HepG2 (cell line): ENCODE measurements at regions not wholly inside any gene's neighbourhood (a gene's known extent, or its start where the extent isn't known, plus 50 kb on each side); places are given as distances from the start of the nearest gene placed in this dataset.

Experiments used
- ATAC-seq: fragments of 200-7000 bp; cut with Tn5 transposase; 3 replicates; pipeline ENCODE4 v1.9.1; 2020; ENCODE audit warnings: mild to moderate bottlenecking, moderate library complexity
- BruUV-seq: library from RNA; stranded (reverse); fragments of 400-500 nt; replicated peaks from 2 replicates; lab custom pipeline; 2021; lab: Mats Ljungman, UMichigan
- CTCF ChIA-PET: fragments of 300-600 bp; formaldehyde crosslinking; extraction: SDS; loops from one replicate; lab custom pipeline; 2021; ENCODE audit warnings: low total read pairs, inconsistent platforms, low intra/inter-chr PET ratio; lab: Yijun Ruan, JAX
- POLR2A ChIA-PET: fragments of 350-600 bp; sonication (Branson Sonifier 250); formaldehyde crosslinking; loops from one replicate; lab custom pipeline; 2020; ENCODE audit warnings: antibody characterized with exemption, inconsistent platforms; lab: Yijun Ruan, JAX
- DNase-seq: peaks from one replicate; pipeline ENCODE4 v3.0.0-alpha.2; 2015; ENCODE audit warnings: low spot score
- FAIRE-seq: peaks from 3 replicates; lab custom pipeline; 2011; peaks lifted over from hg19 to GRCh38; lab: Jason Lieb, UNC
- H2AFZ ChIP-seq: one replicate; pipeline ENCODE4 v1.6.1; 2011; ENCODE audit warnings: low read length, inconsistent platforms
- H3K27ac ChIP-seq: fragments of 300-600 bp; 3 replicates; pipeline ENCODE4 v1.8.0; 2011; ENCODE audit warnings: mixed run types, mild to moderate bottlenecking, mixed read lengths, low read length, inconsistent platforms; ENCODE audit not compliant: insufficient read depth; ENCODE audit errors: extremely low read length
- H3K27me3 ChIP-seq, 2 experiments: fragments of 200-600 bp in 1 of 2; 2 replicates in 1 of 2; 3 replicates in 1 of 2; pipeline versions ENCODE4 v1.6.0 to v1.8.0; 2011; ENCODE audit warnings: low read length in 2 of 2, mild to moderate bottlenecking in 2 of 2, moderate library complexity in 2 of 2, inconsistent platforms in 1 of 2; ENCODE audit not compliant: insufficient read depth in 2 of 2, control insufficient read depth in 1 of 2
- H3K36me3 ChIP-seq, 2 experiments: fragments of 200-600 bp in 1 of 2; replicated peaks in 1 of 2; 2 replicates in 1 of 2; 3 replicates in 1 of 2; pipeline versions ENCODE4 v1.5.1 to v1.8.0; 2011; ENCODE audit warnings: low read length in 2 of 2, inconsistent platforms in 1 of 2; ENCODE audit not compliant: insufficient read depth in 2 of 2, control insufficient read depth in 1 of 2
- H3K4me1 ChIP-seq: 2 replicates; pipeline ENCODE4 v1.5.1; 2012; ENCODE audit warnings: low read length, inconsistent platforms; ENCODE audit not compliant: insufficient read depth
- H3K4me2 ChIP-seq: 2 replicates; pipeline ENCODE4 v1.6.0; 2011; ENCODE audit warnings: low read depth, low read length, inconsistent platforms
- H3K4me3 ChIP-seq, 3 experiments: fragments of 200-600 bp in 1 of 3; sonication (generic), shearing (Covaris generic) in 1 of 3; replicated peaks in 1 of 3; 2 replicates each; pipeline ENCODE4 v1.5.1; 2011 to 2016; ENCODE audit warnings: low read length in 3 of 3, inconsistent platforms in 2 of 3, low read depth in 2 of 3, mild to moderate bottlenecking in 2 of 3, control low read depth in 1 of 3, mixed read lengths in 1 of 3; ENCODE audit not compliant: insufficient read depth in 1 of 3
- H3K79me2 ChIP-seq: one replicate; pipeline ENCODE4 v1.6.1; 2011; ENCODE audit warnings: low read length, inconsistent platforms; ENCODE audit not compliant: insufficient read depth
- H3K9ac ChIP-seq: 2 replicates; pipeline ENCODE4 v1.6.0; 2011; ENCODE audit warnings: mild to moderate bottlenecking, low read depth, low read length, inconsistent platforms; ENCODE audit not compliant: insufficient read depth
- H3K9me3 ChIP-seq: 2 replicates; pipeline ENCODE4 v1.5.1; 2012; ENCODE audit warnings: mild to moderate bottlenecking, low read length
- H4K20me1 ChIP-seq: 2 replicates; pipeline ENCODE4 v1.6.0; 2011; ENCODE audit warnings: inconsistent platforms, mild to moderate bottlenecking, low read length, moderate library complexity; ENCODE audit not compliant: insufficient read depth
- ETV5 ChIP-seq: IDR thresholded peaks from 2 replicates; pipeline ENCODE4 v1.6.1; 2018; ENCODE audit warnings: missing biosample characterization, missing genetic modification reagents, inconsistent platforms, borderline replicate concordance
- FOSL2 ChIP-seq: sonication (generic); formaldehyde crosslinking; IDR thresholded peaks from 2 replicates; pipeline ENCODE4 v1.4.0; 2020; ENCODE audit warnings: missing genetic modification reagents
- HNRNPL ChIP-seq: fragments of 200-400 bp; formaldehyde crosslinking; IDR thresholded peaks from 2 replicates; pipeline ENCODE4 v1.6.1; 2017; ENCODE audit warnings: mild to moderate bottlenecking, low read depth, low read length
- MEIS1 ChIP-seq: sonication (generic); formaldehyde crosslinking; IDR thresholded peaks from 2 replicates; pipeline ENCODE4 v1.9.0; 2021; ENCODE audit warnings: mild to moderate bottlenecking, missing genetic modification reagents, moderate library complexity, borderline replicate concordance
- SATB2 ChIP-seq: sonication (generic); formaldehyde crosslinking; IDR thresholded peaks from 2 replicates; pipeline ENCODE4 v1.5.0; 2020; ENCODE audit warnings: missing genetic modification reagents
- ZNF75D ChIP-seq: sonication (generic); formaldehyde crosslinking; IDR thresholded peaks from 2 replicates; pipeline ENCODE4 v1.8.1; 2023; ENCODE audit warnings: missing genetic modification reagents, mild to moderate bottlenecking, borderline replicate concordance
- WGBS: methylation state at CpG from one replicate; pipeline ENCODE4 v1.1.6; 2017; ENCODE audit warnings: low lambda C conversion rate; 5-methylcytosine and 5-hydroxymethylcytosine counted together
- in situ Hi-C: cut with HindIII; loops from 2 replicates; pipeline ENCODE4 v1.10.0; 2017; ENCODE audit warnings: low pct_unique_long_range_greater_than_20kb; ENCODE audit not compliant: extremely low pct_ligation_motif_present
- intact Hi-C: fragments of 100-400 bp; cut with micrococcal nuclease; formaldehyde crosslinking; loops from one replicate; pipeline ENCODE4 v1.10.0; 2022; ENCODE audit not compliant: unreplicated experiment
- TF ChIP-seq, protein P1 (sequence below): sonication (generic); formaldehyde crosslinking; IDR thresholded peaks from 2 replicates; pipeline ENCODE4 v1.4.0; 2020; ENCODE audit warnings: low read depth, mild to moderate bottlenecking, missing genetic modification reagents
- TF ChIP-seq, protein P2 (sequence below): sonication (generic); formaldehyde crosslinking; IDR thresholded peaks from 2 replicates; pipeline ENCODE4 v1.4.0; 2020; ENCODE audit warnings: missing genetic modification reagents
- TF ChIP-seq, protein P3 (sequence below): sonication (generic); formaldehyde crosslinking; conservative IDR thresholded peaks from 2 replicates; pipeline ENCODE4 v1.4.0; 2020; ENCODE audit warnings: mild to moderate bottlenecking, missing genetic modification reagents, moderate library complexity
- TF ChIP-seq, protein P4 (sequence below), 2 experiments: sonication (generic) in 1 of 2; formaldehyde crosslinking in 1 of 2; IDR thresholded peaks; 2 replicates each; pipeline versions ENCODE4 v1.6.1 to v1.9.0; 2014 to 2022; ENCODE audit warnings: antibody characterized with exemption in 1 of 2, borderline replicate concordance in 1 of 2, inconsistent platforms in 1 of 2, low read depth in 1 of 2, missing genetic modification reagents in 1 of 2

DNA sequence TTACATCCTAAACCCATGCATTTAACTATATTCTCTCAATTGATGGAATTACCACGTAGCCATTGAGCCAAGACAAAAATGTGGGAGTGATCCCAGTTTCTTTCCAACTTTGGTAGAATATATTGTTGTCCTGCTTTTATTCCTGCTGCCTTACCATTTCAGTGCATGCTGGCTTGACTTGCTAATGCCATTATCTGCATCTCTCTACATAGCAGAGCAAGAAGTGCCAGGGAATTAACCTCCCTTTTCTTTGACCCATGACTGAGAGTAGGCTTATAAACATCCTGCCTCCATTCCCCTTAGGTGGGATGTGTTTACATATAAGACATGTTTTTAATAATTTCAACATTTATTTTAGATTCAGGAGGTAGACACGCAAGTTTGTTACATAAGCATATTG, 1153.4 kb downstream of the IGSF11 start (continued):
- TF ChIP-seq, protein P1, sequence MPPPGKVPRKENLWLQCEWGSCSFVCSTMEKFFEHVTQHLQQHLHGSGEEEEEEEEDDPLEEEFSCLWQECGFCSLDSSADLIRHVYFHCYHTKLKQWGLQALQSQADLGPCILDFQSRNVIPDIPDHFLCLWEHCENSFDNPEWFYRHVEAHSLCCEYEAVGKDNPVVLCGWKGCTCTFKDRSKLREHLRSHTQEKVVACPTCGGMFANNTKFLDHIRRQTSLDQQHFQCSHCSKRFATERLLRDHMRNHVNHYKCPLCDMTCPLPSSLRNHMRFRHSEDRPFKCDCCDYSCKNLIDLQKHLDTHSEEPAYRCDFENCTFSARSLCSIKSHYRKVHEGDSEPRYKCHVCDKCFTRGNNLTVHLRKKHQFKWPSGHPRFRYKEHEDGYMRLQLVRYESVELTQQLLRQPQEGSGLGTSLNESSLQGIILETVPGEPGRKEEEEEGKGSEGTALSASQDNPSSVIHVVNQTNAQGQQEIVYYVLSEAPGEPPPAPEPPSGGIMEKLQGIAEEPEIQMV (CRISPR knock-in tag), result no peak
- TF ChIP-seq ETV5 (CRISPR knock-in tag), result no peak
- no peak for TF ChIP-seq MEIS1 (CRISPR knock-in tag)
- TF ChIP-seq, protein P2, sequence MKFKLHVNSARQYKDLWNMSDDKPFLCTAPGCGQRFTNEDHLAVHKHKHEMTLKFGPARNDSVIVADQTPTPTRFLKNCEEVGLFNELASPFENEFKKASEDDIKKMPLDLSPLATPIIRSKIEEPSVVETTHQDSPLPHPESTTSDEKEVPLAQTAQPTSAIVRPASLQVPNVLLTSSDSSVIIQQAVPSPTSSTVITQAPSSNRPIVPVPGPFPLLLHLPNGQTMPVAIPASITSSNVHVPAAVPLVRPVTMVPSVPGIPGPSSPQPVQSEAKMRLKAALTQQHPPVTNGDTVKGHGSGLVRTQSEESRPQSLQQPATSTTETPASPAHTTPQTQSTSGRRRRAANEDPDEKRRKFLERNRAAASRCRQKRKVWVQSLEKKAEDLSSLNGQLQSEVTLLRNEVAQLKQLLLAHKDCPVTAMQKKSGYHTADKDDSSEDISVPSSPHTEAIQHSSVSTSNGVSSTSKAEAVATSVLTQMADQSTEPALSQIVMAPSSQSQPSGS (CRISPR knock-in tag), result no peak
- no peak for TF ChIP-seq HNRNPL
- TF ChIP-seq, all 625 proteins: peak for 0

DNA sequence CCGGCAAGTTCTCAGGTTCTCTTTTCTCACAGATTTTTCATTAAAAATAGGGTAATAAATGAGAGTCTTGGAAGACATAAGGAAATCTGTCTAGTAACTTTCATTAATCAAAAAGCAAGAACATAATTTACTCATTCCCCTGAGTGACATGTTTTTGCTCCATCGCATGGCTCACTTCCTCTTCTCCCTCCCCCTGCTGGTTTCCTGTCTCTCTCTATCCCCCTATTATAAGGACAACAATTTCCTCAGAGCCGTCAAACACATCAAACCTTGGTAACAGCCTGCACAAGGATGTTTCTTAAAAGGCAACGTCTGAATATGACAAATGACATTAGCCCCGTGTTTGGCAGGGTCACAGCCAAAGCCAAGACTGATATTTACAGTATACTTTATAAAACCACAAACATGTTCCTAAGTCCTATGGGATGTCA, 1149.6 kb downstream of the IGSF11 start:
- H3K4me1 ChIP-seq, result no peaks in the 10 kb centered on the region
- WGBS, result 3% methylated on average over 5 of the region's 5 CpGs
- H3K9ac ChIP-seq, result no peak overlapping the region
- H3K79me2 ChIP-seq, result no peaks in the 10 kb centered on the region
- no peak overlapping the region for H2AFZ ChIP-seq
- H3K27me3 ChIP-seq, result no peaks in the 10 kb centered on the region
- no peak overlapping the region for H3K27ac ChIP-seq
- in situ Hi-C loops (no loop called here), intact Hi-C loops (no loop called here)
- no peak overlapping the region for H3K4me2 ChIP-seq
- no peaks in the 10 kb centered on the region for H3K36me3 ChIP-seq
- no peak overlapping the region for H3K4me3 ChIP-seq
- no TSS peak for BruUV-seq
- no peaks in the 10 kb centered on the region for H3K9me3 ChIP-seq
- FAIRE-seq, result no peak
- ChIA-PET CTCF (no interaction called here), POLR2A (no interaction called here)
- no peak for ATAC-seq
- no peaks in the 10 kb centered on the region for H4K20me1 ChIP-seq
- no peak for DNase-seq
- TF ChIP-seq, protein P3, sequence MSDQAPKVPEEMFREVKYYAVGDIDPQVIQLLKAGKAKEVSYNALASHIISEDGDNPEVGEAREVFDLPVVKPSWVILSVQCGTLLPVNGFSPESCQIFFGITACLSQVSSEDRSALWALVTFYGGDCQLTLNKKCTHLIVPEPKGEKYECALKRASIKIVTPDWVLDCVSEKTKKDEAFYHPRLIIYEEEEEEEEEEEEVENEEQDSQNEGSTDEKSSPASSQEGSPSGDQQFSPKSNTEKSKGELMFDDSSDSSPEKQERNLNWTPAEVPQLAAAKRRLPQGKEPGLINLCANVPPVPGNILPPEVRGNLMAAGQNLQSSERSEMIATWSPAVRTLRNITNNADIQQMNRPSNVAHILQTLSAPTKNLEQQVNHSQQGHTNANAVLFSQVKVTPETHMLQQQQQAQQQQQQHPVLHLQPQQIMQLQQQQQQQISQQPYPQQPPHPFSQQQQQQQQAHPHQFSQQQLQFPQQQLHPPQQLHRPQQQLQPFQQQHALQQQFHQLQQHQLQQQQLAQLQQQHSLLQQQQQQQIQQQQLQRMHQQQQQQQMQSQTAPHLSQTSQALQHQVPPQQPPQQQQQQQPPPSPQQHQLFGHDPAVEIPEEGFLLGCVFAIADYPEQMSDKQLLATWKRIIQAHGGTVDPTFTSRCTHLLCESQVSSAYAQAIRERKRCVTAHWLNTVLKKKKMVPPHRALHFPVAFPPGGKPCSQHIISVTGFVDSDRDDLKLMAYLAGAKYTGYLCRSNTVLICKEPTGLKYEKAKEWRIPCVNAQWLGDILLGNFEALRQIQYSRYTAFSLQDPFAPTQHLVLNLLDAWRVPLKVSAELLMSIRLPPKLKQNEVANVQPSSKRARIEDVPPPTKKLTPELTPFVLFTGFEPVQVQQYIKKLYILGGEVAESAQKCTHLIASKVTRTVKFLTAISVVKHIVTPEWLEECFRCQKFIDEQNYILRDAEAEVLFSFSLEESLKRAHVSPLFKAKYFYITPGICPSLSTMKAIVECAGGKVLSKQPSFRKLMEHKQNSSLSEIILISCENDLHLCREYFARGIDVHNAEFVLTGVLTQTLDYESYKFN (CRISPR knock-in tag), result no peak
- no peak for TF ChIP-seq FOSL2
- no peak for TF ChIP-seq ZNF75D (CRISPR knock-in tag)
- TF ChIP-seq, protein P4, sequence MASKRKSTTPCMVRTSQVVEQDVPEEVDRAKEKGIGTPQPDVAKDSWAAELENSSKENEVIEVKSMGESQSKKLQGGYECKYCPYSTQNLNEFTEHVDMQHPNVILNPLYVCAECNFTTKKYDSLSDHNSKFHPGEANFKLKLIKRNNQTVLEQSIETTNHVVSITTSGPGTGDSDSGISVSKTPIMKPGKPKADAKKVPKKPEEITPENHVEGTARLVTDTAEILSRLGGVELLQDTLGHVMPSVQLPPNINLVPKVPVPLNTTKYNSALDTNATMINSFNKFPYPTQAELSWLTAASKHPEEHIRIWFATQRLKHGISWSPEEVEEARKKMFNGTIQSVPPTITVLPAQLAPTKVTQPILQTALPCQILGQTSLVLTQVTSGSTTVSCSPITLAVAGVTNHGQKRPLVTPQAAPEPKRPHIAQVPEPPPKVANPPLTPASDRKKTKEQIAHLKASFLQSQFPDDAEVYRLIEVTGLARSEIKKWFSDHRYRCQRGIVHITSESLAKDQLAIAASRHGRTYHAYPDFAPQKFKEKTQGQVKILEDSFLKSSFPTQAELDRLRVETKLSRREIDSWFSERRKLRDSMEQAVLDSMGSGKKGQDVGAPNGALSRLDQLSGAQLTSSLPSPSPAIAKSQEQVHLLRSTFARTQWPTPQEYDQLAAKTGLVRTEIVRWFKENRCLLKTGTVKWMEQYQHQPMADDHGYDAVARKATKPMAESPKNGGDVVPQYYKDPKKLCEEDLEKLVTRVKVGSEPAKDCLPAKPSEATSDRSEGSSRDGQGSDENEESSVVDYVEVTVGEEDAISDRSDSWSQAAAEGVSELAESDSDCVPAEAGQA (IDR thresholded peaks at IDR 0.05; ENCODE audit: low read depth), result no peak
- TF ChIP-seq, protein P4 (CRISPR knock-in tag; IDR thresholded peaks at IDR 0.05; ENCODE audit: borderline replicate concordance), result no peak
- TF ChIP-seq SATB2, result no peak
